SU-DHL-6 (cell line): ENCODE measurements at regions not wholly inside any gene's neighbourhood (a gene's known extent, or its start where the extent isn't known, plus 50 kb on each side); places are given as distances from the start of the nearest gene placed in this dataset.

Experiments used
- H2AFZ ChIP-seq: fragments of 200-600 bp; sonication (generic); 2 replicates; pipeline ENCODE4 v1.6.1; 2014; ENCODE audit warnings: low read depth, mild to moderate bottlenecking, moderate library complexity, mixed read lengths, antibody characterized with exemption, low read length; ENCODE audit not compliant: severe bottlenecking
- H3F3A ChIP-seq: fragments of 200-600 bp; shearing (Covaris generic); 2 replicates; pipeline ENCODE4 v1.6.0; 2016; ENCODE audit warnings: antibody characterized with exemption, mild to moderate bottlenecking; ENCODE audit not compliant: insufficient read depth
- H3K27ac ChIP-seq: fragments of 200-600 bp; sonication (generic); 2 replicates; pipeline ENCODE4 v1.5.1; 2016; ENCODE audit warnings: low read depth, mild to moderate bottlenecking, low read length, moderate library complexity, mixed read lengths
- H3K27me3 ChIP-seq: fragments of 200-600 bp; sonication (generic), shearing (Covaris generic); 2 replicates; pipeline ENCODE4 v1.6.0; 2014; ENCODE audit warnings: mild to moderate bottlenecking, low read length
- H3K36me3 ChIP-seq: fragments of 200-600 bp; sonication (generic); 2 replicates; pipeline ENCODE4 v1.6.1; 2014; ENCODE audit warnings: mild to moderate bottlenecking, low read length, mixed read lengths
- H3K4me2 ChIP-seq: fragments of 300-600, 200-600 bp; shearing (Covaris generic), sonication (generic); 2 replicates; pipeline ENCODE4 v1.6.0; 2014; ENCODE audit warnings: low read length, low read depth, mild to moderate bottlenecking; ENCODE audit not compliant: poor library complexity, severe bottlenecking
- H3K4me3 ChIP-seq: fragments of 200-600 bp; sonication (generic); 2 replicates; pipeline ENCODE4 v1.5.1; 2014; ENCODE audit warnings: antibody characterized with exemption, low read length, mild to moderate bottlenecking, mixed read lengths; ENCODE audit not compliant: insufficient read depth, poor library complexity, severe bottlenecking
- H3K79me2 ChIP-seq: fragments of 200-600 bp; sonication (generic); 2 replicates; pipeline ENCODE4 v1.6.1; 2014; ENCODE audit warnings: mild to moderate bottlenecking, low read length, moderate library complexity; ENCODE audit not compliant: insufficient read depth
- H3K9ac ChIP-seq: fragments of 200-600 bp; sonication (generic); 2 replicates; pipeline ENCODE4 v1.7.0; 2014; ENCODE audit warnings: mild to moderate bottlenecking, low read length
- H3K9me2 ChIP-seq: fragments of 200-600 bp; sonication (generic); replicated peaks from 2 replicates; pipeline ENCODE4 v1.6.1; 2014; ENCODE audit warnings: low read length; ENCODE audit not compliant: insufficient read depth
- H3K9me3 ChIP-seq: fragments of 200-600 bp; sonication (generic); 2 replicates; pipeline ENCODE4 v1.6.1; 2014; ENCODE audit warnings: low read length, mixed read lengths; ENCODE audit not compliant: insufficient read depth
- H4K20me1 ChIP-seq: fragments of 200-600 bp; sonication (generic); 2 replicates; pipeline ENCODE4 v1.6.1; 2014; ENCODE audit warnings: low read depth, mild to moderate bottlenecking, antibody characterized with exemption, low read length, moderate library complexity, mixed read lengths
- CTCF ChIP-seq: fragments of 200-600 bp; sonication (generic); IDR thresholded peaks from one replicate; pipeline ENCODE4 v1.5.1; 2017; ENCODE audit warnings: antibody characterized with exemption, mild to moderate bottlenecking, low read length, moderate library complexity; ENCODE audit not compliant: insufficient read depth, poor library complexity, severe bottlenecking
- EZH2phosphoT487 ChIP-seq: fragments of 200-600 bp; sonication (generic), shearing (Covaris generic); conservative IDR thresholded peaks from 2 replicates; pipeline ENCODE4 v1.6.1; 2018; ENCODE audit warnings: mild to moderate bottlenecking, antibody characterized with exemption, low read length, moderate library complexity, mixed read lengths

GRCh38 chr10:130725474-130725970, 586.0 kb downstream of the TCERG1L start:
- Histone ChIP-seq H4K20me1 (no peaks in the 10 kb centered on the region), H3K4me3 (no peak overlapping the region), H3K79me2 (no peaks in the 10 kb centered on the region), H2AFZ (no peak overlapping the region), H3K36me3 (no peaks in the 10 kb centered on the region), H3K4me2 (no peak overlapping the region), H3K9me2 (no peaks in the 10 kb centered on the region), H3K9ac (no peak overlapping the region), H3F3A (no peaks in the 10 kb centered on the region), H3K9me3 (no peaks in the 10 kb centered on the region), H3K27me3 (no peaks in the 10 kb centered on the region), H3K27ac (no peak overlapping the region)
- TF ChIP-seq CTCF (no peak), EZH2phosphoT487 (no peak)

DNA sequence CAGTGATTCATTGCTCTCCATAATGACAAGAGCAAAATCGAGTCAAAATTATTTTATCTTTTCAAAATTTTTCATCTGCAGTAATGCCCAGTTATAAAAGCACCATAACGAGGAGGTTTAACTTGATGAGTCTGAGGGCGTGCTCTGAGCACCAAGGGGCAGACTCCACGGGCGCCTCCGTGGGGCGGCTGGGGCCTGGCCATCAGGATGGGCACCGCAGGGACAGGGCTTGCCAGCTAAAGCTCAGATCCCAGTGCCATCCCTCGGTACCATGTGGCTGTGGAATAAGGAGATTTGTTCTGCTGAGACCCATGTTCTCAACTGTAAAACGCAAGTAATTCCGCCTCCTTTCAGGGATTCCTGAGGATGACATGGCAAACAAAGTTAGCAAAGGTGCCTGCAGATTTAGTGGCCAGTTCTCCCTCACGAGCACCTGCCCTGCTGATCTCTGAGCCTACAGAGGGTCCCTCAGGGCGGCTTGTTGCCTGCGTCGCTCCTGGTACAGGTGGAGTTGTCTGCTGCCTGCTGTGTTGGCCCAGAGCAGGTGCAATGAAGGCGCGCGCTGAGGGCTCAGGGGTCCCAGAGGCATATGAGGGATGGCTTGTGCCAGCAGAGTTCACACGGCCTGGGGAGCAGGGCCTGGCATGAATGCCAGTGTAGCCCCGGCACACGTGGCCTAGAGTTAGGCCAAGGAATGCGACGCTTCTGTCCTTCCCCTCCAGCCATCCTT, 584.4 kb downstream of the TCERG1L start:
- Histone ChIP-seq H3K4me2 (no peak overlapping the region), H3K79me2 (no peaks in the 10 kb centered on the region), H3K4me3 (no peak overlapping the region), H3F3A (no peaks in the 10 kb centered on the region), H4K20me1 (no peaks in the 10 kb centered on the region), H2AFZ (no peak overlapping the region), H3K27ac (no peak overlapping the region), H3K27me3 (no peaks in the 10 kb centered on the region), H3K9me2 (no peaks in the 10 kb centered on the region), H3K9me3 (no peaks in the 10 kb centered on the region), H3K36me3 (no peaks in the 10 kb centered on the region), H3K9ac (no peak overlapping the region)
- TF ChIP-seq CTCF (no peak), EZH2phosphoT487 (no peak)

- no peaks in the 10 kb centered on the region for H3K36me3 ChIP-seq
- H3K79me2 ChIP-seq, result no peaks in the 10 kb centered on the region
- no peak overlapping the region for H3K9ac ChIP-seq
- TF ChIP-seq EZH2phosphoT487, result no peak
- no peak for TF ChIP-seq CTCF
- H3K27me3 ChIP-seq, result no peaks in the 10 kb centered on the region
- H2AFZ ChIP-seq, result no peak overlapping the region
- H3K9me2 ChIP-seq, result no peaks in the 10 kb centered on the region
- no peak overlapping the region for H3K4me3 ChIP-seq
- no peak overlapping the region for H3K4me2 ChIP-seq
- H3K9me3 ChIP-seq, result no peaks in the 10 kb centered on the region
- no peaks in the 10 kb centered on the region for H4K20me1 ChIP-seq
- no peak overlapping the region for H3K27ac ChIP-seq
- no peaks in the 10 kb centered on the region for H3F3A ChIP-seq
Observed at GRCh38 chr10:130727766-130728490, 583.6 kb downstream of the TCERG1L start.
